MM.1S (cell line): ENCODE measurements at regions not wholly inside any gene's neighbourhood (a gene's known extent, or its start where the extent isn't known, plus 50 kb on each side); places are given as distances from the start of the nearest gene placed in this dataset.

Experiments used
- DNase-seq: peaks from one replicate; pipeline ENCODE4 v3.0.0-alpha.2; 2015
- H2AFZ ChIP-seq: fragments of 300-600 bp; sonication (generic); 2 replicates; pipeline ENCODE4 v1.6.0; 2016; ENCODE audit warnings: antibody characterized with exemption, low read length
- H3F3A ChIP-seq: fragments of 300-600 bp; sonication (generic); 2 replicates; pipeline ENCODE4 v1.6.1; 2016; ENCODE audit warnings: mild to moderate bottlenecking, antibody characterized with exemption, low read length, moderate library complexity, mixed read lengths; ENCODE audit not compliant: insufficient read depth
- H3K27ac ChIP-seq: fragments of 300-600 bp; sonication (generic); 2 replicates; pipeline ENCODE4 v1.5.1; 2016; ENCODE audit warnings: mild to moderate bottlenecking, low read length
- H3K27me3 ChIP-seq: fragments of 300-600 bp; sonication (generic); replicated peaks from 2 replicates; pipeline ENCODE4 v1.6.0; 2016; ENCODE audit warnings: low read length; ENCODE audit not compliant: insufficient read depth
- H3K36me3 ChIP-seq: fragments of 300-600 bp; sonication (generic); replicated peaks from 2 replicates; pipeline ENCODE4 v1.6.1; 2016; ENCODE audit warnings: mild to moderate bottlenecking, low read length, mixed read lengths; ENCODE audit not compliant: insufficient read depth
- H3K4me1 ChIP-seq: fragments of 300-600 bp; sonication (generic); 2 replicates; pipeline ENCODE4 v1.6.1; 2016; ENCODE audit warnings: low read length, mixed read lengths
- H3K4me2 ChIP-seq: fragments of 300-600 bp; sonication (generic); 2 replicates; pipeline ENCODE4 v1.6.0; 2016; ENCODE audit warnings: low read depth, low read length
- H3K4me3 ChIP-seq: fragments of 300-600 bp; sonication (generic); 2 replicates; pipeline ENCODE4 v1.5.1; 2016; ENCODE audit warnings: low read length, mixed read lengths
- H3K79me2 ChIP-seq: fragments of 300-600 bp; sonication (generic); 2 replicates; pipeline ENCODE4 v1.6.1; 2016; ENCODE audit warnings: mixed run types, low read length, mixed read lengths
- H3K9ac ChIP-seq: fragments of 300-600 bp; sonication (generic); 2 replicates; pipeline ENCODE4 v1.6.1; 2016; ENCODE audit warnings: low read length, mixed read lengths
- H3K9me2 ChIP-seq: fragments of 300-600 bp; sonication (generic); replicated peaks from 2 replicates; pipeline ENCODE4 v1.6.1; 2016; ENCODE audit warnings: mild to moderate bottlenecking, low read length, mixed read lengths; ENCODE audit not compliant: insufficient read depth
- H3K9me3 ChIP-seq: fragments of 300-600 bp; sonication (generic); replicated peaks from 2 replicates; pipeline ENCODE4 v1.6.1; 2016; ENCODE audit warnings: mild to moderate bottlenecking, low read length, mixed read lengths; ENCODE audit not compliant: insufficient read depth
- H4K20me1 ChIP-seq: fragments of 300-600 bp; sonication (generic); 2 replicates; pipeline ENCODE4 v1.6.1; 2016; ENCODE audit warnings: mild to moderate bottlenecking, low read length, moderate library complexity, mixed read lengths; ENCODE audit not compliant: insufficient read depth
- CTCF ChIP-seq: fragments of 300-600 bp; sonication (generic); IDR thresholded peaks from 2 replicates; pipeline ENCODE4 v1.5.1; 2016; ENCODE audit warnings: antibody characterized with exemption, low read length, mixed read lengths
- EZH2 ChIP-seq: fragments of 300-600 bp; sonication (generic); optimal IDR thresholded peaks from 2 replicates; pipeline ENCODE3; 2017; ENCODE audit warnings: low read depth, mild to moderate bottlenecking, antibody characterized with exemption, low read length, mixed read lengths
- EZH2phosphoT487 ChIP-seq: fragments of 300-600 bp; sonication (generic); IDR thresholded peaks from 2 replicates; pipeline ENCODE4 v1.6.1; 2018; ENCODE audit warnings: antibody characterized with exemption, low read length

DNA sequence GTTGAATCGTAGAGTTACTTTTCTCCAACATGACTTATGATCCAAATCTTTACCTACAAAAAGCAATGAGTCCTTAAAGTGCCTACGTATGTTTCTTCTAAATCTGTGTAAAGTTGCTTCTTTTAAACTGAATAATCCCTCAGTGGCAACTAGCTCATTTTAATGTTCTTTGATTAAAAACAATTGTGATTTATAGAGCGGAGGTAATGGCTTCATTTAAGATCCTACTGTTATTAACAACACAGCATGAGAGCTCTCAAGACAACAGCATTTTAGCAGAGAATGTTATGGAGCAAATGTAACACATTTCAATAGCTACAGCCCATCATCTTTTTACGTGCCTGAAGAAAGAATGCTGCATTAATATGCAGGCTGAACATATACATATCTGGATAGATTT is 55.3 kb upstream of the VGLL3 start:
- TF ChIP-seq EZH2 (no peak), CTCF (no peak), EZH2phosphoT487 (no peak)
- Histone ChIP-seq H3F3A (no peaks in the 10 kb centered on the region), H4K20me1 (no peaks in the 10 kb centered on the region), H3K36me3 (no peaks in the 10 kb centered on the region), H3K27ac (no peak overlapping the region), H3K9me2 (no peaks in the 10 kb centered on the region), H3K4me3 (no peak overlapping the region), H3K4me1 (no peaks in the 10 kb centered on the region), H2AFZ (no peak overlapping the region), H3K79me2 (no peaks in the 10 kb centered on the region), H3K4me2 (no peak overlapping the region), H3K9ac (no peak overlapping the region), H3K9me3 (no peaks in the 10 kb centered on the region), H3K27me3 (no peaks in the 10 kb centered on the region)
- no peak for DNase-seq

GRCh38 chr3:87045473-87045872 is 54.5 kb upstream of the VGLL3 start:
- no peaks in the 10 kb centered on the region for H3K9me3 ChIP-seq
- H3K4me2 ChIP-seq = no peak overlapping the region
- H3K36me3 ChIP-seq = no peaks in the 10 kb centered on the region
- TF ChIP-seq CTCF (no peak), EZH2 (no peak), EZH2phosphoT487 (no peak)
- no peak for DNase-seq
- no peaks in the 10 kb centered on the region for H3K79me2 ChIP-seq
- H3F3A ChIP-seq = no peaks in the 10 kb centered on the region
- no peak overlapping the region for H3K9ac ChIP-seq
- H3K27me3 ChIP-seq = no peaks in the 10 kb centered on the region
- H3K9me2 ChIP-seq = no peaks in the 10 kb centered on the region
- H3K27ac ChIP-seq = no peak overlapping the region
- no peaks in the 10 kb centered on the region for H4K20me1 ChIP-seq
- H2AFZ ChIP-seq = no peak overlapping the region
- H3K4me3 ChIP-seq = no peak overlapping the region
- no peaks in the 10 kb centered on the region for H3K4me1 ChIP-seq

GRCh38 chr3:87044846-87045245 is 53.9 kb upstream of the VGLL3 start:
- H3K36me3 ChIP-seq = no peaks in the 10 kb centered on the region
- no peaks in the 10 kb centered on the region for H3K79me2 ChIP-seq
- TF ChIP-seq EZH2 (no peak), EZH2phosphoT487 (no peak), CTCF (no peak)
- no peaks in the 10 kb centered on the region for H3K27me3 ChIP-seq
- no peaks in the 10 kb centered on the region for H3F3A ChIP-seq
- no peaks in the 10 kb centered on the region for H3K9me3 ChIP-seq
- no peak overlapping the region for H2AFZ ChIP-seq
- H4K20me1 ChIP-seq = no peaks in the 10 kb centered on the region
- no peak overlapping the region for H3K27ac ChIP-seq
- H3K4me2 ChIP-seq = no peak overlapping the region
- H3K4me1 ChIP-seq = no peaks in the 10 kb centered on the region
- no peak overlapping the region for H3K4me3 ChIP-seq
- H3K9ac ChIP-seq = no peak overlapping the region
- no peak for DNase-seq
- H3K9me2 ChIP-seq = no peaks in the 10 kb centered on the region

DNA sequence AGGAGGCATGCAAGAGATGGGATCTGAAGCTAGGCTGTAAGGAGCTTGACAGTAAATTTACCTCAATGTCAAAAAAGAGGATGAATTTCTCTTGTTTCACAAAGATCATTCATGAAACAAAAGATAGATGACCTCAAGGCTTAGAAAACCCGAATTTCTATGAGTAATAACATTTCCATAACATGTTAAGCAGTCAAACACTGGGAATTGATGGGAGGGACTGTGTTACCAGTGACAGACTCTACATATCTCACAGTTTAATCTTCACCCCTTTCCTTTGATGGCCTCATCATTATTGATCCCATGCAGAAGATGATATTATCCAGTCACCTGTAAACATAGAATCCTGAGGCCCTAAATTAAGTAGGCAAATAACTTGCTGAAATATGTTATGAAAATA is 53.5 kb upstream of the VGLL3 start:
- Histone ChIP-seq H3K9ac (no peak overlapping the region), H3K4me3 (no peak overlapping the region), H3K4me1 (no peaks in the 10 kb centered on the region), H3K27me3 (no peaks in the 10 kb centered on the region), H3K9me3 (no peaks in the 10 kb centered on the region), H3K79me2 (no peaks in the 10 kb centered on the region), H2AFZ (no peak overlapping the region), H3K27ac (no peak overlapping the region), H3F3A (no peaks in the 10 kb centered on the region), H3K9me2 (no peaks in the 10 kb centered on the region), H3K36me3 (no peaks in the 10 kb centered on the region), H4K20me1 (no peaks in the 10 kb centered on the region), H3K4me2 (no peak overlapping the region)
- TF ChIP-seq EZH2phosphoT487 (no peak), EZH2 (no peak), CTCF (no peak)
- DNase-seq = no peak
